NCI-H1694 (cell line): ENCODE measurements at regions not wholly inside any gene's neighbourhood (a gene's known extent, or its start where the extent isn't known, plus 50 kb on each side); places are given as distances from the start of the nearest gene placed in this dataset.
"Not testable (repeated sequence)": the region's sequence is repeated elsewhere in the genome, so short reads cannot be mapped to it uniquely, and the experiment has no call there.

Experiments used
- DNase-seq: peaks from one replicate; lab custom pipeline; 2025; lab: John Stamatoyannopoulos, UW

DNA sequence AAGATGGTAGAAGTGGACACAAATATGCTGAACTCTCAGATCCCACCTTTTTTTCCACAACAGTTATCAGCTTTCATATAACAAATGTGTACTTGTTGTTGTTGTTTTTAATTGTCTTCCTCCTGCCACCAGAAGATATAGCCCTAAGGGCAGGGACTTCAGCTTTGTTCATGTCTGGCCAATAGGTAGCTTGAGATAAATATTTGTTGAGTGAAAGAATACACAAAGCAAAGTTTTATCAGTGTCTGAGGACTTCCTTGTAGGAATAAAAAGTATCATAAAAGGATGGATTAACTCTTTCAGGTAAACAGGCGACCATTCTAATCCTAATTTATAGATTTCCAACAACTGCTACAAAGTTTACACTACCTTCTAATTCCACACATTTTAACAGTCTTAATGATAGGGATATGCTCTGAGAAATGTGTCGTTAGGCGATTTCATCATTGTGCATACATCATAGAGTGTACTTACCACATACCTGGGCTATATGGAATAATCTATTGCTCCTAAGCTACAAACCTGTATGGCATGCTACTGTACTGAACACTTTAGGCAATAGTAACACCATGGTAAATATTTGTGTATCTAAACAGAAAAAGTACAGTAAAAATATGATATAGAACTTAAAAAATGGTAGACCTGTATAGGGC lies 186.1 kb downstream of the ATOH1 start:
- DNase-seq, result no peak

DNA sequence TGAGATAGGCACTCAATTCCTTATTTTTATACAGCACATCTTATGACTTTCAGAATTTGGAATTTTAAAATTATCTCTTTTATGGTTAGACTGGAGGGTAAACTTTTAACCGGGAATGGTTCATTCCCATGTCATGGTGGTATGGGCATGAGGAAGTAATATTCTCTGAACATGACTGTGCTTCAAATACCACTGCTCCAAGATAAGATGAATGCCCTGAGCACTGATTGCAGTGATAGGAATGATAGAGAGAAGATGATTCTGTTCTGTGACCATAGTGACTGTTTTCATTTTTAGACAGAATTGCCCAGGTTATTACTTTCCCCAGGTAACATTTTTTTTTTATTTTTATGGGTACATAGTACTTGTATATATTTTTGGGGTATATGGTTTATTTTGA lies 187.4 kb downstream of the ATOH1 start:
- DNase-seq, result no peak

DNA sequence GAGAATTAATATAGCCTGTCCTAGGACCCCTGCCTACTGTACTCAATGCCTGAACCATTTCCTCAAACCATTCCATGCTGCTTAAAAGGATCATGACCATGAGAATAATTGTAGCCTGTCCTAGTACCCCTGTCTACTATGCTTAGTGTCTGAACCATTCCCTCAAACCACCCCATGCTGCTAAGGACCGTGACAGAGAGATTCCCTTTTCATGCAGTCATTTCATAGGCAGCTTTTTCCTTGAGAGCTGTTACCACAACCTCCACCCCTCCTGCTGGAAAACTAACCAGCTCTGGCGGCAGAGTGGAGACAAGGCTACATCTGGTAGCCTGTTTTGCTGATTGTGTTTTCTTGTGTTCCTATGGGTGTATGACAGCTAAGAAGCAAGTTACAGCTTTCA lies 174.9 kb upstream of the SMARCAD1 start:
- DNase-seq, result no peak

DNA sequence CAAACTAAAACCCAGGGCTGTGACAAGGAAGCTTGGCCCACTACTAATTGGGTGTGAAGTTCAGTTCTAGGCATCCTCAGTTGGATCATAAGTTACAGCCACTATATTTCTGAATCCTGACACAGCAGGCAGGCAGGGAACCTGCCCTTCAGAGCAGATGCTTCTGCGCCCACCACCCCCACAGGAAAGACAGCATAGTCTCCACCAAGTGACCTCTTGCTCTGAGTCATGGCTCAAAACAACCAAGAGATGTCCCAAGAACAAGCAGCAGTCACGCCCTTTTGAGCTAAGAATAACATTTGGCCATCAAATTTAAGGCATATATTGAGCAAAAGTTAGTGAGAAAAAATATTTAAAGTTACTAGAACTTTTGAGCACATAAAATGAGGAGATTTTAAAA lies 170.7 kb upstream of the SMARCAD1 start:
- no peak for DNase-seq

DNA sequence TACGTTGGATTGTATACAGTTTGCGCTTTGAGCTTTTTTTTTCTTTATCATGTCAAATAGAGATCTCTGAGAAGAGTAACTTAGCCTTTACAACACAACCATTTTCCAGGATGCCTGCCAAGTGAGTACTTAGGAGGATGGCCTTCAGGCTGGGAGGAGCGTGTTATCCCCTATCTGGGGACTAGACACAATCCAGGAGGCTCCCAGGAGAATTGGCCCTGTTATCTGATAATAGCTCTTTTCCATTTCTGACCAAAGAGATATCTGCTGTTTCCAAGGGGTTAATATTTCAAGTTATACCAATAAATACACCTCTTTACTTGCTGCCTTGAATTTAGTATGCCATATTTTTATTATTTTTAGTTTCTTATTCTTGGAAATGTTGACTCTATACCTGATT lies 169.5 kb upstream of the SMARCAD1 start:
- no peak for DNase-seq

DNA sequence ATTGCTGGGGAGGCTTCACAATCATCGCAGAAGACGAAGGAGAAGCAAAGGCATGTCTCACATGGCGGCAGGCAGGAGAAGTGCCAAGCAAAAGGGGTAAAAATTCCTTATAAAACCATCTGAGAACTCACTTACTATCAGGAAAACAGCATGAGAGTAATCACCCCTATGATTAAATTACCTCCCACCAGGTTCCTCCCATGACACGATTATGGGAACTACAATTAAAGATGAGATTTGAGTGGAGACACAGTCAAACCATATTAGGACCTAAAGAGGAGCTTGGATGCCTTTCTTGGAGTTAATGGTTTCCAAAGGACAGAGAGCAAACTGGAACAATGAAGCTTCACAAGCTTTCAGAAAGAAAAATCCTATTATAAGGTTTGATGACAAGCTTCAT lies 168.4 kb upstream of the SMARCAD1 start:
- no peak for DNase-seq

DNA sequence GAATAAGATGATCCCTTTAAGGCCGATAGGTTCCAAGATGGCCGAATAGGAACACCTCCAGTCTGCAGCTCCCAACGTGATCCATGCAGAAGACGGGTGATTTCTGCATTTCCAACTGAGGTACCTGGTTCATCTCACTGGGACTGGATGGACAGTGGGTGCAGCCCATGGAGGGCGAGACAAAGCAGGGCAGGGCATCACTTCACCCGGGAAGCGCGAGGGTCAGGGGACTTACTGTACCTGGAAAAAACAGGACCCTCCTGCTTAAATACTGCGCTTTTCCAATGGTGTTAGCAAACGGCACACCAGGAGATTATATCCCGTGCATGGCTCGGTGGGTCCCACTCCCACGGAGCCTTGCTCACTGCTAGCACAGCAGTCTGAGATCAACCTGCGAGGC lies 163.2 kb upstream of the SMARCAD1 start:
- not testable (repeated sequence) for DNase-seq

DNA sequence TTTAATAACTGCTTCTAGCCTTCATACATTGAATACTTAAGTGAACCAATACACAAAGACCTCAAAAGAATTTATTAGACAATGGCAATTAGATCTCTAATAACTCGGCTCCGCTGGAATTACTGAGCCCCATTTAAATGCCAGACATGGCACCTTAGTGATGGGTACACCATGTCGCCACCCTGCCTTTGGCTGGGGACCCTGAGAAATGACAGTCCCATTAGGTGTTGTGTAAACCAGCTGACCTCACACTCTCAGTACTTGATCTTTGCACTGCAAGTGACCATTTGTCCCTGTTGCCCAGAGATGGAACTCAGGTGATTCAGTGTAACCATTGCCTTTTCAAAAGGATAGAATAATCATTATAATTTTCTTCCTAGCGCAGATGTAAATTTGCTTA lies 144.6 kb upstream of the SMARCAD1 start:
- DNase-seq, result no peak

DNA sequence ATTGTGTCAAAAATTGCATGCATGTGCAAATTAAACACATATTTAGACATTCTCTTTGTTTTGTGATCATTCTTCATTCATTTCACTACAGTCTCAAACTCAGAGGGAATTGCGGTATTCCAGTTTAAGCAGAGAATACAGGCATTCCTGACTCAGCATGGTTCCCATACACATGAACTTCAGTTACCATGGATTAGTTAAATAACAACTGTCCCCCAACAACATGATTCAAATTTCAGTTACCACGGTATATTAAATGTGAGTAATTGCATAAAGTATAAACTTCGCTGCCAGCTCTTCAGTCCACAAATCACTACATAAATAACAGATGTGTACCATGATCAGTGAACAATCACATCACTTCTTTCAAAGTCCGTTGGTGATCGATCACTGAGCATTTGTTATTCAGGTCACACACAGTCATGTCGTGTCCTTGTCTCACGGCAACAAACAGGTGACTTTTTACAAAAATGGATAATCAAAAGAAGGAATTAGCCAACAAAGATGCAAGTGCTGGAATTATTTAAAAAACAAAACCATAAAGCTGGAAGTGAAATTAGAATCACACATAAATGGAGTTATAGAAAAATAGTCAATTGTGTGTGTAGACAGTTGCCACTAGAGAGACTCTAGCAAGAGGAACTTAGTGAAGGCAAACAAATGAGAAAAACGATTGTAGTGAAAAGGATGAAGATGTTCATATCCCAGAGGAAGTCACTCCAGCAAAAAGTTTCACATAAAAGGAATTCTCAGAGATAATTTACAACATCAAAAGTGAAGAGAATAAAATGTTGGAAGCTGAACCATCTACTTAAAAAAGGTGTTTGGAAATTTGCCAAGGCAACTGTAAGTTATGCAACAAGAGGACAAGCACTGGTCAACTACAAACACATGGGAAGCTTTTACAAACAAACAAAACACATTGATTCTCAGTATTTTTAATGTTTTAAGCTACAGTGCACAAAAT lies 138.6 kb upstream of the SMARCAD1 start:
- DNase-seq, result no peak

DNA sequence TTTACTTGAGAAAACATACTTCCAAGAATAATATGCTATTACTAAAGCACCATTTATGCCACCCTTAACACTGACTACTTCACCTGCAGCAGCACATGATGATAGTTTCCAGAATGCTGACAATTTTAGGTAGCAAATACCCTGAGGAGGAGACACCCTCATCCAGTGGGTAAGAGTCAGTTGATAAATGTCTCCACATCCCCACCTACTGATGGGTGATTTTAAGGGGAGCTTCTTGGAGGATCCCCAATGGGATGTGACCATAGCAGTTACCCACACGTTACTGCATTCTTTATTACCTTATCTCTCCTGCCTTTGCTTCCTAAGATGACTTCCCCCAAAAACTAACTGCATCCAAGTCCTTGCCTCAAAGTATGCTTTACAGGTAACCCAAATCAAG lies 131.2 kb upstream of the SMARCAD1 start:
- DNase-seq, result no peak

DNA sequence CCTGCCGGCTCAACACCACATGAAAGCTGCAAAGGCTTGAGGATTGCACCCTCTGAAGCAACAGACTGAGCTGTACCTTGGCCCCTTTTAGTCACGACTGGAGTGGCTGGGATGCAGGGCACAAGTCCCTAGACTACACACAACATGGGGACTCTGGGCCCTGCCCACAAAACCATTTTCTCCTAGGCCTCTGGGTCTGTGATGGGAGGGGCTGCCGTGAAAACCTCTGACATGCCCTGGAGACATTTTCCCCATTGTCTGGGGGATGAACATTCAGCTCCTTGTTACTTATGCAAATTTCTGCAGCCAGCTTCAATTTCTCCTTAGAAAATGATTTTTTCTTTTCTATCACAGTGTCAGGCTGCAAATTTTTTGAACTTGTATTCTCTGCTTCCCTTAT lies 123.5 kb upstream of the SMARCAD1 start:
- DNase-seq, result no peak

DNA sequence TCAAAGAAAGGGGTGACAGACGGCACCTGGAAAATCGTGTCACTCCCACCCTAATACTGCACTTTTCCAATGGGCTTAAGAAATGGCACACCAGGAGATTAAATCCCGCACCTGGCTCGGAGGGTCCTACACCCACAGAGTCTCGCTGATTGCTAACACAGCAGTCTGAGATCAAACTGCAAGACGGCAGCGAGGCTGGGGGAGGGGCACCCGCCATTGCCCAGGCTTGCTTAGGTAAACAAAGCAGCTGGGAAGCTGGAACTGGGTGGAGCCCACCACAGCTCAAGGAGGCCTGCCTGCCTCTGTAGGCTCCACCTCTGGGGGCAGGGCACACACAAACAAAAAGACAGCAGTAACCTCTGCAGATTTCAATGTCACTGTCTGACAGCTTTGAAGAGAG lies 108.5 kb upstream of the SMARCAD1 start:
- DNase-seq, result not testable (repeated sequence)

DNA sequence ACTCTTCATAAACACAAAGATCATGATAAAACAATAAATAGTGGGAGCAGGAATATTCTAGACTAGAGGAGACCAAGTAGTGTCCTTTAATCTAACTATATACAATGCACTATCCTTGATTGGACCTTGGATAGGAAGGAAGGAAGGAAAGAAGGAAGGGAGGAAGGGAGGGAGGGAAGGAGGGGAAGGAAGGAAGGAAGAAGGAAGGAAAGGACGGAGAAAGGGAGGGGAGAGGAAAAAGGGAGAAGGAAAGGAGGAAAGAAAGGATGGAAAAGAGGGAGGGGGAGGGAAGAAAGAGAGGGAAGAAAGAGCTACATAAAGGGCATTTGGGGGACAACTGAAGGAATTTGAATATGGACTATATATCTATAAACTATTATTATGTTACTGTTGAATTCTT lies 95.0 kb upstream of the SMARCAD1 start:
- DNase-seq, result no peak

DNA sequence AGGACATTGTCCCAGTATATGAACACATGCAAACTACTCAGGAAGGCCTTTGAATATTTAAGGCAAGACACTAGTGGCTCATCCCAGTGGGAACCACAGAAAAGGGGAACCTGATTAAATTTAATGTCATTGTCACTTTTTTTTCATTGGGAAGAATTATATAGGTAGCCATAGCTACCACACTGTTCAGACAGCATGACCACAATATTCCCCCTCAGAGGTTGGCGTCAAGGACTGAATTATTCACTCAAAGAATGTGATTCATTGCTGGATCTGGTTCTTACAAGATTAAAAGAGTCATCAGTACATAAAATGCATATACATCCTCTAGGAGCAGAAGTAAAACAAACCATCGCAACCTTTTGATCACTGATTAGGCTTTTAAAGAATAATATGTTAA lies 92.0 kb upstream of the SMARCAD1 start:
- no peak for DNase-seq

DNA sequence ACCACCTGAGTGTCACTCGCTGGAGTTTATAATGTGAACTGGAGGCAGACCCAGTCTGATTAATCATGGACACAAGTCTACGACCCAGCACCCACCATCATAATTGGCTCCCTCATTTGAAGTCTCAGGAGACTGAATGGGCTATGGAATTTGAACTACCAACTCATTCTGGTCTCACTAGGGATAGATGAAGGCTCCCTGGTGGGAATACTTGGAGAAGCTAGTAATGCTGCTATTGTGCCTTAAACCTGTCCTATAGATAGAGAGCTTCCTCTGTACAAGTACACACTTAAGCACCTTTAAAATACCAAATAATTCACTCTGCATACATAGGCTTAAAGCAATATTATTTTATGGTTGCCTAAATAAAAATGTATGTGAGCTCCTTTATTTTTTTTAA lies 90.8 kb upstream of the SMARCAD1 start:
- DNase-seq, result no peak

DNA sequence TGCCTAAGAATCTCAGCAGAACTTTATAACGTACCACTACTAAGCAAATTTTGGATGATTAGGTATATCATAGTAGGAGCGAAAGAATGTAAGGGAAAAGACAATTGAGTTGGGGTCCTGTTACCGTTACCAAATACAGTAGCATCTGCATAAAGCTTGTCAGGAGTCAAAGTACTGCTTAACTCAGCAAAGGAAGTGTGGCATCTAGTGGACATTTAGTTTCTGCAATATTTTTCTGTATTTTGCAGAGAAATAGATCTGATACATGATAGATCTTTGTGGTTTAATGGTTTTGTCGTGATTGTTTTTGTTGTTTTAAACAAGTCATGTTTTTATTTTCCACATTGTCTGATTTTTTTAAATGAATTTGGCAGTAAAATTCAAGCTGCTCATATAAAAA lies 81.0 kb upstream of the SMARCAD1 start:
- DNase-seq, result no peak

DNA sequence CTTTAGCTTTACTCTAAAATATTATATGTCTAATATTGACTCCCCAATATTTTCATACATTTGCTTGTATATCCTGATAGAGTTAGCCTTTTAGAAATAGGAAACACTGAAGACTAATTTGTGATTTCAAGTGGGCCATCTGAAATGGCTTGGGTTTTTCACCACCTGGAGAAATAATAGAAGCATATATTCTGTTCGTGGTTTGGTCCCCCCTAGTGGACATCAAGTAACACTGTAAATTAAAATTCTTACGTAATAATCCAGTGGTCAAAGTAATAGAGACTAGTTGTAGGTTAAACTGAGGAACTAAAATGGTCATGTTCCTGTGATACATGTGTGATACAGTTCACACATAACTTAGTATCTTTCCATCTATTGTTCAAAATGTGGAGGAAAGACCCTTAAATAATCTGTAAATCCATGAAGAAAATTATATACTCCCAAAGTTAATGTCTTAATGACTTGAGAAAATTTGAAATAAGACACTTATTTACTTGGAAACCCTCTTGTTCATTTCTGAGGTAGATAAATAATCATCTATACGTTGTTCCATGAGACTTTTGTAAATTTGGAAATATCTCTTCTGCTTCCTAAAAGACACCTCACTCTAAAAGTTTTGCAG lies 79.8 kb upstream of the SMARCAD1 start:
- DNase-seq, result no peak

DNA sequence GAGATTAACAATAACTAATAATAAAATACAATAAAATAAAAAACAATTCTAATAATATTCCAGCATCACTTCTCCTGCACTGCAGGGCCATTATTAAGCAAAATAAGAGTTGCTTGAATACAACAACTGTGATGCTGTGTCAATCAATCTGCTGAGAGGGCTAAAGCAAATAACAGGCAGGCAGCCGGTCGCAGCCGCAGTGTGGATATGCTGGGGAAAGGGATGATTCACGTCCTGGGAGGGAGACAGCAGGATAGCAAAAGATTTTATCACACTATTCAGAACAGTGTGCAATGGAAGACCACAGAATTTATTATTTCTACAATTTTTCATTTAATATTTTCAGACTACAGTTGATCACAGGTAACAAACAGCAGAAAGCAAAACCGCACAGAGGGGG lies 76.5 kb upstream of the SMARCAD1 start:
- no peak for DNase-seq

DNA sequence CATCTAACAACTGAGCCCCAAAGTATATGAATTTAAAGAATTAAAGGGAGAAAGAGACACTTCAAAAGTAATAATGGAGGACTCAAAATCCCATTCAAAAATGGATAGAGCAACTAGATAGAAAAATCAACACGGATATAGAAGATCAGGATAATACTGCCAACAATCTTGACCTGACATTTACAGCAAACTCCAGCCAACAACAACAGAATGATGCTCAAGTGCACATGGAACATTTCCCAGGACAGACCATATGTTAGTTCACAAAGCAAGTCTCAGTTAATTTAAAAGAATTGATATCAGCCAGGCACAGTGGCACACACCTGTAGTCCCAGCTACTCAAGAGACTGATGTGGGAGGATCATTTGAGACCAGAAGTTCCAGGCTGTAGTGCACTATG lies 72.0 kb upstream of the SMARCAD1 start:
- DNase-seq, result no peak

DNA sequence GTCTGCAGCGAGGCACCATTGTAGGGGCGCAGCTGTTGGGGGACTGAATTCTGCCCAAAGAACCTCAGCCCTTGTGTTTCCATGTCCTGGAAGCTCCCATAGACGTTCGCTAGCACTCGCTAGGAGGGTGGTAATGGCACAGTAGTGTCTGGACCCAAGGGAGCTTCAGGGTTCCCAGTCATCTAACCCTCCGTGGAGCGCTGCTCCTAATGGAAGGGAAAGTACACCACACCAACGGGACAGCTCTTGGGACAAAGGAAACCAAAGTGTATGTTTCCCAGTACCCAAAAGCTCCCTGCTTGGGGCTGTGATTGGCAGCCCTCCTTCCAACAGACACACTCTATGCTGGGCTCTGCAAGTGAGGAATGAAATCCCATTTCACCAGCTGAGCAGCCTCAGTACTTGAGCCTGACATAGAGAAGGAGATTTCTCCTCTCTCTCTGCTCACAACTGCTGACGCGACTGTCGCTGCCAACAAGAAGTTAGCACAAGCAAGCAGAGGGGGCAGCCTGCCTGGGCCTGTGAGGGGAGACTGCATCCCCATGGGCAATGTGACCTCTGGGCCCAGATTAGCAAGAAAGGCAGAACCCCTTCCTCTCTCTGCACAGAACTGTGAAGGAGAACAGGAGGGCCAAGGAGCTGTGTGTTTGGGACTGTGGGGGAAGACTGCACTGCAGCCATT lies 67.6 kb upstream of the SMARCAD1 start:
- DNase-seq, result no peak

DNA sequence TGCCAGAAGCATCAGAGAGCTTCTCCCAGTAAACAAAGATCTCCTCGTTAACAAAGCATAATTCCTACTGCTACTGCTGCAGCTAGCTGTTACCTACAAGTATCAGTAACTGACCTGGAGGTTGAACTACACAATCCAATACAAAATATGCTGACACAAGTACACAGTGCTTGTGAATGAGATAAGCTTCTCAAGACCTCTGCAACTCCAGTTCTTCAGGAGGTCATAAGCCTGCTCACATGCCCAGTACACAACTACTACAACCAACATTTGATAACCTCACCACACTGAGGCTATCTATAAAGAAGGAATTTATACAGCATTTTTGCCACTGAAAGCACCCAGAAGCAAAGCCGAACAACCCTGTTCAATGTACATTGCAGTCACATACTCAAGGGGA lies 66.7 kb upstream of the SMARCAD1 start:
- DNase-seq, result no peak

DNA sequence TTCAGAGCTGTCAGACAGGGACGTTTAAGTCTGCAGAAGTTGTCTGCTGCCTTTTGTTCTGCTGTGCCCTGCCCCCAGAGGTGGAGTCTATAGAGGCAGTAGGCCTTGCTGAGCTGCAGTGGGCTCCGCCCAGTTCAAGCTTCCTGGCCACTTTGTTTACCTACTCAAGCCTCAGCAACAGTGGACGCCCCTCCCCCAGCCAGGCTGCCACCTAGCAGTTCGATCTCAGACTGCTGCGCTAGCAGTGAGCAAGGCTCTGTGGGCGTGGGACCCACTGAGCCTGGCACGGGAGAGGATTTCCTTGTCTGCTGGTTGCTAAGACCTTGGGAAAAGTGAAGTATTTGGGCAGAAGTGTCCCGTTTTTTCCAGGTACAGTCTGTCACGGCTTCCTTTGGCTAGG lies 59.6 kb upstream of the SMARCAD1 start:
- DNase-seq, result not testable (repeated sequence)

DNA sequence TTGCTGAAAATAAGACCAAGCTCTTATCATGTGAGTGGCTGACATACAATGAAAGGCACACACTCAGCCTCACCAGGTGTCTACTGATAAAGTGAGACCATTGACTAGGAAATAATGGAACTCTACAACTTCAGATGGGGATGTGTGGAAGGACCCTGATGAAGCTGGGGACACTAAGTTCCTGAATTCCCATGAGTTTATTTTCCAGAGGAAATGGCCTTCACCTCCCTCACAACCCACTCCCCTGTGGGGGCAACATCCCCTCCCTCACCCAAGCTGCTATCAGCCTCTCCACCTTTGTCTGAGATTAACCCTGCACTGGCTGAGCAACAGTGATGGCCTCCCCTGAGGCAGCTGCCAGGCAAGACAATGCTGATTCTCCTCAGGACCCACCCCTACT lies 55.2 kb upstream of the SMARCAD1 start:
- no peak for DNase-seq
